ENCODE measurements at regions not wholly inside any gene's neighbourhood (a gene's known extent, or its start where the extent isn't known, plus 50 kb on each side); places are given as distances from the start of the nearest gene placed in this dataset.

DNA sequence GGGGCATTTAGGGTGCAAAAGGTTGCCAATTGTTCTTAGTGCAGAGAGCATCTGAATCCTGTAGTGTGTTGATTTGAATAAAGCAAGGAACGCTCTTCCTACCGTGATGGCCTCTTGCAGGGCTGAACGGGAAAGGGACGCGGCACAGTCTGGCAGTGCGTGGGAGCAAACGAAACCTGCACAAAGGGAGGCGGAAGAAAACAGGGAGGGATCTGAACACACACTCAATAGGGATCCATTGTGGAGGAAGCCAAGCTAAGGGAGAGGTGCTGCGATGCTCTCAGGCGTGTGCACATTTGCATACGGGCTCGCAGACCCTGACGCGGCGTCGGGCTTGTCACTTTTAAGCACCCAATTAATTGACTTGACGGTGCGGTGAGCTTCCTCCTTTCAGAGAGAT is 414.0 kb upstream of the IRX1 start (continued):
- TF ChIP-seq, protein P1, sequence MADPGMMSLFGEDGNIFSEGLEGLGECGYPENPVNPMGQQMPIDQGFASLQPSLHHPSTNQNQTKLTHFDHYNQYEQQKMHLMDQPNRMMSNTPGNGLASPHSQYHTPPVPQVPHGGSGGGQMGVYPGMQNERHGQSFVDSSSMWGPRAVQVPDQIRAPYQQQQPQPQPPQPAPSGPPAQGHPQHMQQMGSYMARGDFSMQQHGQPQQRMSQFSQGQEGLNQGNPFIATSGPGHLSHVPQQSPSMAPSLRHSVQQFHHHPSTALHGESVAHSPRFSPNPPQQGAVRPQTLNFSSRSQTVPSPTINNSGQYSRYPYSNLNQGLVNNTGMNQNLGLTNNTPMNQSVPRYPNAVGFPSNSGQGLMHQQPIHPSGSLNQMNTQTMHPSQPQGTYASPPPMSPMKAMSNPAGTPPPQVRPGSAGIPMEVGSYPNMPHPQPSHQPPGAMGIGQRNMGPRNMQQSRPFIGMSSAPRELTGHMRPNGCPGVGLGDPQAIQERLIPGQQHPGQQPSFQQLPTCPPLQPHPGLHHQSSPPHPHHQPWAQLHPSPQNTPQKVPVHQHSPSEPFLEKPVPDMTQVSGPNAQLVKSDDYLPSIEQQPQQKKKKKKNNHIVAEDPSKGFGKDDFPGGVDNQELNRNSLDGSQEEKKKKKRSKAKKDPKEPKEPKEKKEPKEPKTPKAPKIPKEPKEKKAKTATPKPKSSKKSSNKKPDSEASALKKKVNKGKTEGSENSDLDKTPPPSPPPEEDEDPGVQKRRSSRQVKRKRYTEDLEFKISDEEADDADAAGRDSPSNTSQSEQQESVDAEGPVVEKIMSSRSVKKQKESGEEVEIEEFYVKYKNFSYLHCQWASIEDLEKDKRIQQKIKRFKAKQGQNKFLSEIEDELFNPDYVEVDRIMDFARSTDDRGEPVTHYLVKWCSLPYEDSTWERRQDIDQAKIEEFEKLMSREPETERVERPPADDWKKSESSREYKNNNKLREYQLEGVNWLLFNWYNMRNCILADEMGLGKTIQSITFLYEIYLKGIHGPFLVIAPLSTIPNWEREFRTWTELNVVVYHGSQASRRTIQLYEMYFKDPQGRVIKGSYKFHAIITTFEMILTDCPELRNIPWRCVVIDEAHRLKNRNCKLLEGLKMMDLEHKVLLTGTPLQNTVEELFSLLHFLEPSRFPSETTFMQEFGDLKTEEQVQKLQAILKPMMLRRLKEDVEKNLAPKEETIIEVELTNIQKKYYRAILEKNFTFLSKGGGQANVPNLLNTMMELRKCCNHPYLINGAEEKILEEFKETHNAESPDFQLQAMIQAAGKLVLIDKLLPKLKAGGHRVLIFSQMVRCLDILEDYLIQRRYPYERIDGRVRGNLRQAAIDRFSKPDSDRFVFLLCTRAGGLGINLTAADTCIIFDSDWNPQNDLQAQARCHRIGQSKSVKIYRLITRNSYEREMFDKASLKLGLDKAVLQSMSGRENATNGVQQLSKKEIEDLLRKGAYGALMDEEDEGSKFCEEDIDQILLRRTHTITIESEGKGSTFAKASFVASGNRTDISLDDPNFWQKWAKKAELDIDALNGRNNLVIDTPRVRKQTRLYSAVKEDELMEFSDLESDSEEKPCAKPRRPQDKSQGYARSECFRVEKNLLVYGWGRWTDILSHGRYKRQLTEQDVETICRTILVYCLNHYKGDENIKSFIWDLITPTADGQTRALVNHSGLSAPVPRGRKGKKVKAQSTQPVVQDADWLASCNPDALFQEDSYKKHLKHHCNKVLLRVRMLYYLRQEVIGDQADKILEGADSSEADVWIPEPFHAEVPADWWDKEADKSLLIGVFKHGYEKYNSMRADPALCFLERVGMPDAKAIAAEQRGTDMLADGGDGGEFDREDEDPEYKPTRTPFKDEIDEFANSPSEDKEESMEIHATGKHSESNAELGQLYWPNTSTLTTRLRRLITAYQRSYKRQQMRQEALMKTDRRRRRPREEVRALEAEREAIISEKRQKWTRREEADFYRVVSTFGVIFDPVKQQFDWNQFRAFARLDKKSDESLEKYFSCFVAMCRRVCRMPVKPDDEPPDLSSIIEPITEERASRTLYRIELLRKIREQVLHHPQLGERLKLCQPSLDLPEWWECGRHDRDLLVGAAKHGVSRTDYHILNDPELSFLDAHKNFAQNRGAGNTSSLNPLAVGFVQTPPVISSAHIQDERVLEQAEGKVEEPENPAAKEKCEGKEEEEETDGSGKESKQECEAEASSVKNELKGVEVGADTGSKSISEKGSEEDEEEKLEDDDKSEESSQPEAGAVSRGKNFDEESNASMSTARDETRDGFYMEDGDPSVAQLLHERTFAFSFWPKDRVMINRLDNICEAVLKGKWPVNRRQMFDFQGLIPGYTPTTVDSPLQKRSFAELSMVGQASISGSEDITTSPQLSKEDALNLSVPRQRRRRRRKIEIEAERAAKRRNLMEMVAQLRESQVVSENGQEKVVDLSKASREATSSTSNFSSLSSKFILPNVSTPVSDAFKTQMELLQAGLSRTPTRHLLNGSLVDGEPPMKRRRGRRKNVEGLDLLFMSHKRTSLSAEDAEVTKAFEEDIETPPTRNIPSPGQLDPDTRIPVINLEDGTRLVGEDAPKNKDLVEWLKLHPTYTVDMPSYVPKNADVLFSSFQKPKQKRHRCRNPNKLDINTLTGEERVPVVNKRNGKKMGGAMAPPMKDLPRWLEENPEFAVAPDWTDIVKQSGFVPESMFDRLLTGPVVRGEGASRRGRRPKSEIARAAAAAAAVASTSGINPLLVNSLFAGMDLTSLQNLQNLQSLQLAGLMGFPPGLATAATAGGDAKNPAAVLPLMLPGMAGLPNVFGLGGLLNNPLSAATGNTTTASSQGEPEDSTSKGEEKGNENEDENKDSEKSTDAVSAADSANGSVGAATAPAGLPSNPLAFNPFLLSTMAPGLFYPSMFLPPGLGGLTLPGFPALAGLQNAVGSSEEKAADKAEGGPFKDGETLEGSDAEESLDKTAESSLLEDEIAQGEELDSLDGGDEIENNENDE (IDR thresholded peaks at IDR 0.05; ENCODE audit: insufficient replicate concordance, low read length) = no peak
- TF ChIP-seq JUND (IDR thresholded peaks at IDR 0.05; ENCODE audit: low read length) (no peak), BACH1 (IDR thresholded peaks at IDR 0.05; ENCODE audit: low read length) (no peak), RXRA (IDR thresholded peaks at IDR 0.05; ENCODE audit: insufficient read depth, low read depth, low read length) (no peak), NANOG (IDR thresholded peaks at IDR 0.05; ENCODE audit: insufficient read depth, low read depth, low read length, poor library complexity, severe bottlenecking) (no peak), KDM4A (IDR thresholded peaks at IDR 0.05; ENCODE audit: low read depth, low read length, severe bottlenecking) (no peak), EP300 (IDR thresholded peaks at IDR 0.05; ENCODE audit: borderline replicate concordance in 1 of 2, low read depth in 2 of 2, low read length in 2 of 2) (no peak)
